ENCODE measurements at regions not wholly inside any gene's neighbourhood (a gene's known extent, or its start where the extent isn't known, plus 50 kb on each side); places are given as distances from the start of the nearest gene placed in this dataset.

DNA sequence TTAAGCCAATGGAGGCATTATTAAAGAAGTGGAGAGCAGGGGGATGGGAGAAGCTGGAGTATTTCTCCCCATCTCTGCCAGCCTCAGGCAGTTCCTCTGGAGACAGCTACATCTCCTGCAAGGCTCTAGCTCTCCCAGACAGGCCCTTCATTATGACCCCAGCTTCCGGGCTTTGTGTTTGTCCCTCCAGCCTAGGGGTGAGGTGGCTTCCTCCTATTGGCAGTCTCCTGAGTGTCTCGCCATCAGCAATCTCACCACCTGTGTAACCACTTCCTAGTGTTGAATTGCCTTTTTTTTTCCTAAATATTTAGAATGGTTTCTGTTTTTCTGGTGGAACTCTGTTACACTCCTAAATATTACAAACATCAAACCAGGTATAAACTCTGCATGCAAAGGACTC is 122.3 kb downstream of the FAM174B start:
- Histone ChIP-seq H3K9me3 (peaks cover 9% of the 10 kb centered on the region), H3K4me1 (no peaks in the 10 kb centered on the region), H3K27me3 (replicated peaks; ENCODE audit: control insufficient read depth, insufficient read depth, low read length) (no peaks in the 10 kb centered on the region), H3K36me3 (ENCODE audit: control insufficient read depth, insufficient read depth, low read length) (no peaks in the 10 kb centered on the region), H3K4me3 (ENCODE audit: low read depth, low read length) (no peak overlapping the region)
- intact Hi-C loops (cut with micrococcal nuclease; ENCODE audit: unreplicated experiment): no loop called here
- Mint-ChIP-seq H3K4me1 (ENCODE audit: low read depth, unreplicated experiment) (no peaks in the 10 kb centered on the region), H3K36me3 (ENCODE audit: insufficient read depth, unreplicated experiment) (no peaks in the 10 kb centered on the region), H3K9me3 (ENCODE audit: unreplicated experiment) (peaks cover 27% of the 10 kb centered on the region), H3K27ac (ENCODE audit: unreplicated experiment) (no peak overlapping the region), H3K4me3 (ENCODE audit: unreplicated experiment) (no peak overlapping the region), H3K27me3 (ENCODE audit: insufficient read depth, unreplicated experiment) (no peaks in the 10 kb centered on the region)
- POLR2A ChIA-PET: no interaction called here
- CTCF ChIA-PET: no interaction called here
- no TSS peak for BruUV-seq (replicated peaks)
- TF ChIP-seq, protein P1, sequence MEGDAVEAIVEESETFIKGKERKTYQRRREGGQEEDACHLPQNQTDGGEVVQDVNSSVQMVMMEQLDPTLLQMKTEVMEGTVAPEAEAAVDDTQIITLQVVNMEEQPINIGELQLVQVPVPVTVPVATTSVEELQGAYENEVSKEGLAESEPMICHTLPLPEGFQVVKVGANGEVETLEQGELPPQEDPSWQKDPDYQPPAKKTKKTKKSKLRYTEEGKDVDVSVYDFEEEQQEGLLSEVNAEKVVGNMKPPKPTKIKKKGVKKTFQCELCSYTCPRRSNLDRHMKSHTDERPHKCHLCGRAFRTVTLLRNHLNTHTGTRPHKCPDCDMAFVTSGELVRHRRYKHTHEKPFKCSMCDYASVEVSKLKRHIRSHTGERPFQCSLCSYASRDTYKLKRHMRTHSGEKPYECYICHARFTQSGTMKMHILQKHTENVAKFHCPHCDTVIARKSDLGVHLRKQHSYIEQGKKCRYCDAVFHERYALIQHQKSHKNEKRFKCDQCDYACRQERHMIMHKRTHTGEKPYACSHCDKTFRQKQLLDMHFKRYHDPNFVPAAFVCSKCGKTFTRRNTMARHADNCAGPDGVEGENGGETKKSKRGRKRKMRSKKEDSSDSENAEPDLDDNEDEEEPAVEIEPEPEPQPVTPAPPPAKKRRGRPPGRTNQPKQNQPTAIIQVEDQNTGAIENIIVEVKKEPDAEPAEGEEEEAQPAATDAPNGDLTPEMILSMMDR (IDR thresholded peaks at IDR 0.05; ENCODE audit: insufficient read depth in 1 of 2, low read depth in 1 of 2, low read length in 1 of 2, severe bottlenecking in 1 of 2, unreplicated experiment in 1 of 2): no peak
- DNase-seq: no peak

DNA sequence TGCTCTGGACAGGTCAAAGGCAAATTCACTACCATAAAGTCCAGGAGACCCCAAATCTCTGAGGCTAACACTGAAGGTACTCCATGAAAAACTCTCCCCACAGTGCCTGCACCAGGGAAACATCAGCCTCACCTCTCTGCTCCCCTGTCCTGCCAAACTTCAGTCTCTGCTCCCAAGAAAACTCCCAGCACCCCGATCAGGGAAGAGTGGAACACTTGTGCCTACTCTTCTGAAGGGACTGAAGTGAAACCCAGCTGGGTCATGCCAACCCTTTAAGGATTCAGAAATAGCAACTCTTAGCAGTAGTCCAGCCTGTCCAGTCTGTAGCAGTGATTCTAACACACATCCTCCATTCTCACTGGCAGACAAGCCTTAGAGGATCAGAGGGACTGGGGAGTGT is 124.2 kb downstream of the FAM174B start:
- Mint-ChIP-seq H3K4me1 (ENCODE audit: low read depth, unreplicated experiment) (no peaks in the 10 kb centered on the region), H3K36me3 (ENCODE audit: insufficient read depth, unreplicated experiment) (no peaks in the 10 kb centered on the region), H3K4me3 (ENCODE audit: unreplicated experiment) (no peak overlapping the region), H3K9me3 (ENCODE audit: unreplicated experiment) (peaks cover 27% of the 10 kb centered on the region), H3K27me3 (ENCODE audit: insufficient read depth, unreplicated experiment) (no peaks in the 10 kb centered on the region), H3K27ac (ENCODE audit: unreplicated experiment) (no peak overlapping the region)
- POLR2A ChIA-PET: no interaction called here
- Histone ChIP-seq H3K36me3 (ENCODE audit: control insufficient read depth, insufficient read depth, low read length) (no peaks in the 10 kb centered on the region), H3K4me1 (no peaks in the 10 kb centered on the region), H3K27me3 (replicated peaks; ENCODE audit: control insufficient read depth, insufficient read depth, low read length) (no peaks in the 10 kb centered on the region), H3K4me3 (ENCODE audit: low read depth, low read length) (no peak overlapping the region), H3K9me3 (peaks cover 9% of the 10 kb centered on the region)
- CTCF ChIA-PET: no interaction called here
- intact Hi-C loops (cut with micrococcal nuclease; ENCODE audit: unreplicated experiment): no loop called here
- DNase-seq: no peak
- no TSS peak for BruUV-seq (replicated peaks)
- TF ChIP-seq, protein P1 (IDR thresholded peaks at IDR 0.05; ENCODE audit: insufficient read depth in 1 of 2, low read depth in 1 of 2, low read length in 1 of 2, severe bottlenecking in 1 of 2, unreplicated experiment in 1 of 2): no peak

DNA sequence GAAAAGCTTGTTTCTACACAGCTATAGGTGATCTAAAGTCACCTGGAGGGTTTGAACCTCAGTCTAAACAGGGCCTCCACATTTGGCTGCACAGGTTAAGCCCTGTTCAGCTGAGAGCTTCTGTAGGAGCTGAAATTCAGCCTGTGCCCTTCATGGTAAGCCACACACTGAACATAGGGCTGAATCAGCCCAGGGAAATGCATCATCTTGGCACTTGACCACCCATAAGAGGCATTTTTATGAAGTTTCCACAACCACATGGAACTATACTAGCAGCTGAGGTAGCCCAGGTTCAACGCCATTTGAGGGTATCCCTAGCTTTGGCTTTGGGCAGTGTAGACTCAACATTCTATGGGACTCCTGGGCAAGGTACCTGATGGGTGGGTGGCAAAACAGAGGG is 126.8 kb downstream of the FAM174B start:
- H3K27me3 ChIP-seq (replicated peaks; ENCODE audit: control insufficient read depth, insufficient read depth, low read length): no peaks in the 10 kb centered on the region
- H3K4me3 ChIP-seq (ENCODE audit: low read depth, low read length): no peak overlapping the region
- ChIA-PET CTCF (no interaction called here), POLR2A (no interaction called here)
- Mint-ChIP-seq H3K27ac (ENCODE audit: unreplicated experiment) (no peak overlapping the region), H3K36me3 (ENCODE audit: insufficient read depth, unreplicated experiment) (no peaks in the 10 kb centered on the region), H3K27me3 (ENCODE audit: insufficient read depth, unreplicated experiment) (no peaks in the 10 kb centered on the region), H3K9me3 (ENCODE audit: unreplicated experiment) (peaks cover 12% of the 10 kb centered on the region), H3K4me3 (ENCODE audit: unreplicated experiment) (no peak overlapping the region), H3K4me1 (ENCODE audit: low read depth, unreplicated experiment) (no peaks in the 10 kb centered on the region)
- no peak for DNase-seq
- no TSS peak for BruUV-seq (replicated peaks)
- H3K36me3 ChIP-seq (ENCODE audit: control insufficient read depth, insufficient read depth, low read length): no peaks in the 10 kb centered on the region
- intact Hi-C loops (cut with micrococcal nuclease; ENCODE audit: unreplicated experiment): no loop called here
- H3K9me3 ChIP-seq: no peaks in the 10 kb centered on the region
- no peaks in the 10 kb centered on the region for H3K4me1 ChIP-seq
- TF ChIP-seq, protein P1 (IDR thresholded peaks at IDR 0.05; ENCODE audit: insufficient read depth in 1 of 2, low read depth in 1 of 2, low read length in 1 of 2, severe bottlenecking in 1 of 2, unreplicated experiment in 1 of 2): no peak
